A172 (cell line): ENCODE measurements at regions not wholly inside any gene's neighbourhood (a gene's known extent, or its start where the extent isn't known, plus 50 kb on each side); places are given as distances from the start of the nearest gene placed in this dataset.
"Not testable (repeated sequence)": the region's sequence is repeated elsewhere in the genome, so short reads cannot be mapped to it uniquely, and the experiment has no call there.

Source experiments
- DNase-seq: peaks from one replicate; pipeline ENCODE4 v3.0.0-alpha.2; 2015; ENCODE audit warnings: low spot score

- DNase-seq = no peak
These were observed 163.7 kb downstream of the ESM1 start for GRCh38 chr5:54821445-54822323.

- DNase-seq = peak; percentile 18
These were observed 164.9 kb downstream of the ESM1 start for GRCh38 chr5:54820346-54821134.

GRCh38 chr5:54807421-54807820 is 178.0 kb downstream of the ESM1 start:
- peak; percentile 92 for DNase-seq

DNA sequence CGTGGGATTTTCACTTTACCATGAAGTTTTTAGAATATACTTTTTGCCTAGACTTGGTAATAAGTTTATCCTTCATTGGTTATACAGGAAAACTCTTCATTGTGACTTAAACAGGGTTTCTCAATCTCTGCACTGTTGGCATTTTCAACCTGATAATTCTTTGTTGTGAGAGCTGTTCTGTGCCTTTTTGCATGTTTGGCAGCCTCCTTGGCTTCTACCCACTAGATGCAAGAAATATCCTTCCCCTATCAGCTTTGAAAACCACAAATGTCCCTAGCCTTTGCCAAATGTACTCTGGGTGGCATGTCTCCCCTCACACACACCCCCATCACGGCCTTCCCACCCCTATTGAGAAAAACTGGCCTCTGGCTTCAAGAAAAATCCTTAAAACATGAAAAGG is 180.9 kb downstream of the ESM1 start:
- DNase-seq = no peak

GRCh38 chr5:54804086-54804485 is 181.3 kb downstream of the ESM1 start:
- no peak for DNase-seq

GRCh38 chr5:54803471-54804011 is 181.9 kb downstream of the ESM1 start:
- DNase-seq = no peak

DNA sequence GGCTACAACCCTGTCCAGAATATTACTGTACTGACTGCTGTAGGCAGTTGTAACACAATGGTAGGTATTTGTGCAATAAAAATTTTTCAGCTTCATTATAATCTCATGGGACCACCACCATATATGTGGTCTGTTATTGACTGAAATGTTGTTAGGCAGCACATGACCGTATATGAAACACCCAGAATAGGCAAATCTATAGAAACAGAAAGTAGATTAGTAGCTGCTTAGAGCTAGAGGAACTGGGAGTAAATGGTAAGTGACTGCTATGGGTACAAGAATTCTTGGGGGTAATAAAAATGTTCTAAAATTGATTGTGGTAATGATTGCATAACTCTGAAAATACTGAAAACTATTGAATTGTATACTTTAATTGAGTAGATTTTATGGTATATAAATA is 185.7 kb downstream of the ESM1 start:
- DNase-seq = no peak

DNA sequence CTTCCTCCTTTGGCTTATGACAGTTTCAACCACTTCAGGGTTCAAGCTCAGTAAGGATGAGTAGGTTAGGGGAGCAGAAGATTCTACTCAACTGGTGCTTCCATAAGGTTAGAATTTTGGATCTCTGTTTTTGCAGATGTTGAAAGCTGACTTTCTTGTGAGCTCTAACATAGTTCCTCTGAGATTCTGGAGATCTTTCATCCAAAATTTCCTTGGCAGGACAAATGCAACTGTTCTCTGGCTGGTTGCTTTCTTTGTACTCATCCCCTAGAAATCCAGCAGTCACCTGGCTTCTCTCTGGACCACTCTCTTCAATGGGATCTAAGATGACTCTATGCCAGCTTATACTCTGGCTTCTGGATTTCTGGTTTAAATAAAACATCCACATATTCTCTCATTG is 189.6 kb downstream of the ESM1 start:
- no peak for DNase-seq

DNA sequence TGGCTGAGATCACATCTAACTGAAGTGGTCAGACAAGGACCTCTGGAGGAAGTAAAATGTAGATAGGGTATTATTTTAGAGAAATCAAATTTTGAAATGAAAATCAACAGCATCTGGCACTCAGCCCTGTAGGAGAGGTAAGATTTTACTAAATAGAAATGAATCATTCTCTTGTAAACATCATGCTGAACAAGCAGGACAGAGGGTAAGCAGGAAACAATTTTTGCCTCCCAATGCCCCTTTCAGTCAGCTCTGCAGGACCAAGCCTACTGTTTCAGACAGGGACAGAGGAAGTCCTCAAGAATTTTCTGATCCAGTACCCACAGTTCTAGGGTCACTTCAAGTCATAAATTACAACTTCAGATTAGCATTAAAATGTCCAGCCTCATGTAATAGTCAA is 190.1 kb downstream of the ESM1 start:
- no peak for DNase-seq

DNA sequence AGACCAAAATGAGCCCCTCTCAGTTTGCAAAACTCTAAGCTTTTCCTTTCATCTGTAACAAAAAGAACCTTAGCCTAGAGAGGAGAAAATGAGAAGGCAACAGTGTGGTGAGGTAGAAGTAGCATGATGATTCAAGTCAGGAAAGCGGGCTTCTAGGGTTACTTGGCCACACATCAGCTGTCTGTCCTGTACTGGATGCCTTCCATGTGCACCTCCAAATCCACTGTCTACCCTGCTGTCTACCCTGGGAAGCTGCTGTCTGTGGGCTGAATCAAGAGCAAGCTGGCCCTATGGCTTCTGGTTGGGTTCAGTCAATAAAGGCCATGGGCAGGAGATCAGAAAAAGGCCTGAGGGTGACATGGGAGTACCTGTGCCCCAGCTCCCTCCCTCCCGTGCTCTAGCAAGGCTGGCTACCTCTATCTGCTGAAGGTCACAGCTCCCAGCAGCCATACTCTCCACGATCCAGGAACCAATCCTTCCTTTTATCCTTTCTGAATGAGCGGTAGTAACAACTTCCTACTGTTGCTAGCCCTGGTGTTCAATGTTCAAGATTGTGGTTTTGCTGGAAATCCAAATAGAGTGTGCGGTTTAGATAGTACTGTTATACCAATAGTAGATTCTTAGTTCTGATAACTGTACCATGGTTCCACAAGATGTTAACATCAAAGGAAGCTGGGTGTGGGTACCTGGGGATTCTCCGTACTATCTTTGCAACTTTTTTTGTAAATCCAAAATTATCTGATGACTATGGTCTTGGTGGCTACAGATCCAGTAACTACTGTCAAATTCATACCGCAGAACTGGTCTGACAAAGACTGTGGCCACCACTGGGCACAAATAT is 191.0 kb downstream of the ESM1 start:
- no peak for DNase-seq

DNA sequence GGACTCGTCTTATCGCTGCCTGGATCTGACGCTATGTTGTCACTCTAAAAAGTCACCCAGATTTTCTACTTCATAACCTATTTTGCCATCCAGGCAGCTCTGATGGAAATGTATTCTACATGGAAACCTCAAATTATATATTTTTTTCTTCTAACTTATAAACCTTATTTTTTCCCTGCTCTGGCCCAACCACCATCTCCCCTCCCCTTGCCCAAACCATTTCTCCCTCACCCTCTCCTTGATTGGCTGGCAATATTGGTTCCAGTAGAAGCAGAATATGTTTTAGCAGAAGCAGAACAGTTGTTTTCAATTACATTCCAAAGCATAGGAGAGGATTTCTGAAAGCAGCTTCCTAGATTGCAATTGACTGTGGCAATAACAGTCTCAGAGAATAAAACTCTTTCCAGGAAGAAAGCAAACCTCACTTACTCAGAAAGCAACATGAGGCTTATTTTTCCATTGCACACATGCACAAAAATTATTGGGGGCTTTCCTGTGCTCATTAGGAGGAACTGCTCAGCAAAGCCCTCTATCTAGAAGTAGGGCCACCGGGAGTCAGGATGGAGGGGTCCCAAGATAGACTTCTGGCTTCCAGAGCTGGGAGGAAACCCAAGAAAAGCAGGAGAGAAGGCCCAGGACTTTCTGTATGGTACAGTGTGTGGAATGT is 191.8 kb downstream of the ESM1 start:
- no peak for DNase-seq

GRCh38 chr5:54792611-54793404 is 192.6 kb downstream of the ESM1 start:
- peak; percentile 22 for DNase-seq

DNA sequence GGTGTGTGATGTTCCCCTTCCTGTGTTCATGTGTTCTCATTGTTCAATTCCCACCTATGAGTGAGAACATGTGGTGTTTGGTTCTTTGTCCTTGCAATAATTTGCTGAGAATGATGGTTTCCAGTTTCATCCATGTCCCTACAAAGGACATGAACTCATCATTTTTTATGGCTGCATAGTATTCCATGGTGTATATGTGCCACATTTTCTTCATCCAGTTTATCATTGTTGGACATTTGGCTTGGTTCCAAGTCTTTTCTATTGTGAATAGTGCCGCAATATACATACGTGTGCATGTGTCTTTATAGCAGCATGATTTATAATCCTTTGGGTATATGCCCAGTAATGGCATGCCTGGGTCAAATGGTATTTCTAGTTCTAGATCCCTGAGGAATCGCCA is 197.5 kb downstream of the ESM1 start:
- DNase-seq = not testable (repeated sequence)

- DNase-seq = peak; percentile 31
These were observed 199.4 kb downstream of the ESM1 start for GRCh38 chr5:54785729-54786591.

DNA sequence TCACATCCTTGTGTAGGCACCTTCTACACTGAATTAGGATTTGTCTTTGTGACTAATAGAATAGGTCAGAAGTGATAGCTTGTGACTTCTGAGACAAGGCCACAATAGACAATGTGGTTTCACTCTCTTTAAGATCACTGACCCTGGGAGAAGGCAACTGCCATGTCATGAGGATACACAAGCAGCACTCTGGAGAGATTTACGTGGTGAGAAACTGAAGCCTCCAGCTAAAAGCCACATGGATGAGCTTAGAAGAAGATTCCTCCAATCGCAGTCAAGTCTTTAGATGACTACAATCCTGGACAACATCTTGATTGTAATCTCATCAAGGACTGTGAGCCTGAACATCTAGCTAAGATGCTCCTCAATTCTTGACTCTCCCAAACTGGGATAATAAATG is 206.6 kb downstream of the ESM1 start:
- no peak for DNase-seq

DNA sequence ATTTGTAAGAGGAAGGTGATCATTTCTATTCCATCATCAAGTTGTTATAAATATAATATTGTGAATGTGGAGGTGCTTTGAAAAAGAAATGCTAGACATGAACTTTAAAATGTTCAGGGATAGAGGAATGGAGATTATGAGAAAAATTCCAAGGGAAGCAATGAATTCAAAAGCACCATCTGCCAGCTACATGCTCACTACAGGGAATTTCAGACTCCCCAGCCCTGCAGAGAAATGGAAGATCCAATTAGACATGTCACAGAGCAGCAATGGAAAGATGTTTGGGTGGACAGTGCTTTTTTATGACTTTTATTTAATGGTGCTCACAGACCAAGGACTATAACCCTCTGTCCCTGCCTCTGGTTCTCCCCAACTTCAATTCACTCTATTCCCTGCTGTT is 209.7 kb downstream of the ESM1 start:
- DNase-seq = no peak

DNA sequence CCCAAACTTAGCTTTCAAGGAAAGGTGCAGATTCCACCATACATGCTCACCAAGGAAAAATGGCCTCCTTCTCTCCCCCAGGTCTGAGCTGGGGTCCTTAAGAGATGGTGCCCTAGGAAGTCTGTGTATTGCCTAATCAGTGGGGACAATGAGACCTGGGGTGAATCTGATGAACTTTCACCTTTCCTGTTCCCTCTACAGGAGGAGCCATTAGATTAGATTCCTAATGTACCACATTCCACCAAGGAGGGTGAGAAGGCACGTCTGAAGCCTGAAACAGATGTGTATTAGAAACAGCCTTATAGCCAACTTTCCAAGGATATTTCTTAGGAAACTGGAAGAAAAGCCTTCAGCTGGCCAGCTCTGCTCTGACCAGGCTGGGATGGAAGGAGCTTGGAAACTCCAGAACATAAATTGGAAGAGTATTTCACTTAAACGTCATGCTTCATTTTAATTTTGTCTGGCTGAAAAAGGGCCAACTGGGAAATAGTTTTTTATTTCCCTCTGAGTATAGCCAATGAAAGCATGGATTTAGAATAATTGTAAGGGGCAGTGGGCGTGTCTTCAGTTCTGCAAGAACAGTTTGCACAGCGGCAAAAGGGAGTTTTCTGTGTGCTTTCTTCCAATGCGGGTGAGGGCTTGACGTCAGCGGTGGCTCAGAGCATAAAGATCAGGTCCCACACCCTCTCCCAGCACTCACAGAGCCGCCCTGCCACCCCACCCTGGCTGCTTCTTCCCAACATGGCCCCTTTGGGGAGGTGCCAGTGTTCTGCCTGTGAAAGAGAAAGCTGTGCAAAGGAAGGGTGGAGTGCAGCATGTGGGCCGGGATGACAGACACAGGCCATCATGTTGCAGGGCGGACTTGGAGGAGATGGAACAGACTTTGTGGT is 210.9 kb downstream of the ESM1 start:
- DNase-seq = no peak

GRCh38 chr5:54772684-54773083 is 212.7 kb downstream of the ESM1 start:
- DNase-seq = no peak
